Suprapubic skin (tissue), 4 donors: ENCODE measurements at regions not wholly inside any gene's neighbourhood (a gene's known extent, or its start where the extent isn't known, plus 50 kb on each side); places are given as distances from the start of the nearest gene placed in this dataset.

ENCODE experiments used
- DNase-seq, 2 donors: peaks; one replicate each; pipeline ENCODE4 v3.0.0-alpha.2; 2019; ENCODE audit warnings: low spot score in 2 of 2
- H3K27ac ChIP-seq: fragments of 200-600 bp; sonication (generic); one replicate; pipeline ENCODE4 v1.5.1; 2019
- H3K27me3 ChIP-seq: fragments of 200-600 bp; sonication (generic); one replicate; pipeline ENCODE4 v1.5.1; 2019
- H3K36me3 ChIP-seq: fragments of 200-600 bp; sonication (generic); one replicate; pipeline ENCODE4 v1.5.1; 2019
- H3K4me1 ChIP-seq: fragments of 200-600 bp; sonication (generic); one replicate; pipeline ENCODE4 v1.5.1; 2019
- H3K4me3 ChIP-seq: fragments of 200-600 bp; sonication (generic); one replicate; pipeline ENCODE4 v1.5.1; 2019; ENCODE audit warnings: mild to moderate bottlenecking
- H3K9me3 ChIP-seq: fragments of 200-600 bp; sonication (generic); one replicate; pipeline ENCODE4 v1.5.1; 2019
- EP300 ChIP-seq: sonication (generic); formaldehyde crosslinking; IDR thresholded peaks from one replicate; pipeline ENCODE4 v1.6.1; 2017; ENCODE audit warnings: antibody characterized with exemption
- POLR2A ChIP-seq, 2 donors: fragments of 450-650 bp; IDR thresholded peaks; one replicate each; pipeline ENCODE4 v1.6.1; 2017; ENCODE audit warnings: antibody characterized with exemption in 2 of 2, mild to moderate bottlenecking in 2 of 2, moderate library complexity in 2 of 2
- POLR2AphosphoS5 ChIP-seq, 3 donors: sonication (generic); formaldehyde crosslinking; IDR thresholded peaks; one replicate each; pipeline ENCODE4 v1.6.1; 2017; ENCODE audit warnings: antibody characterized with exemption in 3 of 3
- WGBS: methylation state at CpG from one replicate; pipeline ENCODE4 v1.1.5; 2018; 5-methylcytosine and 5-hydroxymethylcytosine counted together
- TF ChIP-seq, protein P1 (sequence below), 2 donors: fragments of 200-600 bp in 1 of 2; fragments of 450-650 bp in 1 of 2; sonication (generic) in 1 of 2; IDR thresholded peaks; one replicate each; pipeline ENCODE4 v1.5.1; 2016 to 2019; ENCODE audit warnings: antibody characterized with exemption in 2 of 2, mild to moderate bottlenecking in 1 of 2, moderate library complexity in 1 of 2

DNA sequence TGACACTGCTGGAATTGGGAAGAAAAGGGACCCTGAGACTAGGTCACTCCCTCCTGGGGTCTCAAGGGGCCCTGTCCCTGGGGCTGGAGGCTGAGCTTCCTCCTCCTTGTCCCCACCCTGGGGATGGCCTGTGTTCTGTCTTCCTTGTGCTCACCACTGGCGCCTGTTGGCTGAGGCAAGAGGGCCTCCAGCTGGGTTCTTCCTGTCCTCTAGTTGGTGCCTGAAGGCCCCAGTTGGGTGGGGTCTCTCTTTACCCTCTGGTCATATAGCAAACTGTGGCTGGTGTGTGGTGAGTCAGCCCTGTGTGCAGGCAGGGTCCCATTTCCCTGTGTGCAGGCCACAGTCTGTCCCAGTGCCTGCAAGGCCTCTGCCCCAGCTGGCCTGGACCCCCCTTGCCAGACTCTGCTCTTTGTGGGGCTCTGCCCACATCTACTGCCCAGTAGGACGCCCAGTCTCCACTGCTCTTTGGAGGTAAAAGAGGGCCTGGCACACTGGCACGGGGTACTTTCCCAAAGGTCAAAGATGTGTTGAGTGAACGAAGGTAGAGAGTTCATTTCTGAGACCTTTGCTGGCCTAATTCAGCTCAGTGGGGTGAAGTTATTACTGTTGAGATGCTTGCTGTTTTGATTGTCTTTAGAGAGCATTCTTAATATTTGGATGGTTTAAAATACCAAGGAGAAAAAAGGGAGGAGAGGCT, 55.1 kb upstream of the CLDN5 start:
- no peak overlapping the region for H3K4me3 ChIP-seq
- no peak for DNase-seq
- no peaks in the 10 kb centered on the region for H3K36me3 ChIP-seq
- H3K27me3 ChIP-seq, result peaks cover 14% of the 10 kb centered on the region
- TF ChIP-seq POLR2A (IDR thresholded peaks at IDR 0.05) (no peak), EP300 (no peak), POLR2AphosphoS5 (IDR thresholded peaks at IDR 0.05) (no peak)
- TF ChIP-seq, protein P1, sequence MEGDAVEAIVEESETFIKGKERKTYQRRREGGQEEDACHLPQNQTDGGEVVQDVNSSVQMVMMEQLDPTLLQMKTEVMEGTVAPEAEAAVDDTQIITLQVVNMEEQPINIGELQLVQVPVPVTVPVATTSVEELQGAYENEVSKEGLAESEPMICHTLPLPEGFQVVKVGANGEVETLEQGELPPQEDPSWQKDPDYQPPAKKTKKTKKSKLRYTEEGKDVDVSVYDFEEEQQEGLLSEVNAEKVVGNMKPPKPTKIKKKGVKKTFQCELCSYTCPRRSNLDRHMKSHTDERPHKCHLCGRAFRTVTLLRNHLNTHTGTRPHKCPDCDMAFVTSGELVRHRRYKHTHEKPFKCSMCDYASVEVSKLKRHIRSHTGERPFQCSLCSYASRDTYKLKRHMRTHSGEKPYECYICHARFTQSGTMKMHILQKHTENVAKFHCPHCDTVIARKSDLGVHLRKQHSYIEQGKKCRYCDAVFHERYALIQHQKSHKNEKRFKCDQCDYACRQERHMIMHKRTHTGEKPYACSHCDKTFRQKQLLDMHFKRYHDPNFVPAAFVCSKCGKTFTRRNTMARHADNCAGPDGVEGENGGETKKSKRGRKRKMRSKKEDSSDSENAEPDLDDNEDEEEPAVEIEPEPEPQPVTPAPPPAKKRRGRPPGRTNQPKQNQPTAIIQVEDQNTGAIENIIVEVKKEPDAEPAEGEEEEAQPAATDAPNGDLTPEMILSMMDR (IDR thresholded peaks at IDR 0.05), result no peak
- H3K9me3 ChIP-seq, result no peaks in the 10 kb centered on the region
- no peak overlapping the region for H3K27ac ChIP-seq
- H3K4me1 ChIP-seq, result peaks cover 8% of the 10 kb centered on the region
- WGBS, result 68% methylated on average over 4 of the region's 4 CpGs

DNA sequence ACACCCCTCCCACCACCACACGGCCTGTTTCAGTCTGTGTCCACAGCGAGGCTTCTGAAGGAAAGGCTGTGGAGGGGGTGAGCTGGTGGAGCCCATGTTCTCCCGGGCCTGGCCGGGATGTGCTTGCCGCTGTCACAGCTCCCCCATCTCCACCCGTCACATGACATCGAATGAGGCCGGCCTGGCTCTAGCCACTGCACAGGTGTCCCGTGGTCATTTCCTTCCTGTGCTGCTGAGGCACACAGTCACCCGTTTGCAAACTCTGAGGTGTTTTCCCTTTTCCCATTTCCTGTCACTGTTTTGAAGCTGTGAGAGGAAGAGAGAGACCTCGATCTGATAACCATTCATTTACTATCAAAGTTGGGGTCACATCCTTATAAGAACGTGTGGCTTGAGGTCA, 55.7 kb upstream of the CLDN5 start:
- Histone ChIP-seq H3K36me3 (no peaks in the 10 kb centered on the region), H3K4me3 (no peak overlapping the region), H3K4me1 (peaks cover 8% of the 10 kb centered on the region), H3K9me3 (no peaks in the 10 kb centered on the region), H3K27ac (no peak overlapping the region), H3K27me3 (peaks cover 12% of the 10 kb centered on the region)
- TF ChIP-seq POLR2AphosphoS5 (IDR thresholded peaks at IDR 0.05) (no peak), POLR2A (IDR thresholded peaks at IDR 0.05) (no peak), EP300 (no peak)
- TF ChIP-seq, protein P1 (IDR thresholded peaks at IDR 0.05), result no peak
- DNase-seq, result no peak
- 53% methylated on average over 12 of the region's 12 CpGs for WGBS

DNA sequence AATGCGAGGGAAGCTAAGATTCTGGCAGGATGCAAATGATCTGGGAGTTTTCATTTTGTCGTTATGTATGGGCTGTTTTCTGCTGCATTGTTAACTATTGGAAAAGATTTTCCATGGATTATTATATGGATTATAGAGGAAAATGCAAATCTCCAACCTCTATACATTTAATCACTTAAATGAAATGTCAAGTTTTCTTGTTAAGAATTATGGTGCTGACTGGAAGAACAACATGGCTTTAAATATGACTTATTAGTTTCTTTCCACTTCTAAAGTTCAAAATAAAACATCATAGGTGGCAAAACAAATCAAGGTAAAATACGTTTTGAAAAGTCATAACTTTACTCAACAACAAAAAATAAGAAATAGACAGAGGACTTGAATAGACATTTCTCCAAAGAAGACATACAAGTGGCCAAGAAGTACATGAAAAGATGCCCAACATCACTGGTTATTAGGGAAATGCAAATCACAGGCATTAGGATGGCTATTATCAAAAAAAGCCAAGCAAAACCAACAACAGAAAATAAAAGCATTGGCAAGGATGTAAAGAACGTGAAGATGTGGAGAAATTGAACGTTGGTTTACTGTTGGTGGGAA, 56.2 kb upstream of the CLDN5 start:
- Histone ChIP-seq H3K36me3 (no peaks in the 10 kb centered on the region), H3K9me3 (no peaks in the 10 kb centered on the region), H3K27me3 (peaks cover 12% of the 10 kb centered on the region), H3K27ac (no peak overlapping the region), H3K4me3 (no peak overlapping the region), H3K4me1 (peaks cover 8% of the 10 kb centered on the region)
- TF ChIP-seq POLR2AphosphoS5 (IDR thresholded peaks at IDR 0.05), result no peak
- TF ChIP-seq POLR2A (IDR thresholded peaks at IDR 0.05), result no peak
- TF ChIP-seq, protein P1 (IDR thresholded peaks at IDR 0.05), result no peak
- TF ChIP-seq EP300, result no peak
- WGBS, result 83% methylated on average over 5 of the region's 5 CpGs
- DNase-seq, result no peak

DNA sequence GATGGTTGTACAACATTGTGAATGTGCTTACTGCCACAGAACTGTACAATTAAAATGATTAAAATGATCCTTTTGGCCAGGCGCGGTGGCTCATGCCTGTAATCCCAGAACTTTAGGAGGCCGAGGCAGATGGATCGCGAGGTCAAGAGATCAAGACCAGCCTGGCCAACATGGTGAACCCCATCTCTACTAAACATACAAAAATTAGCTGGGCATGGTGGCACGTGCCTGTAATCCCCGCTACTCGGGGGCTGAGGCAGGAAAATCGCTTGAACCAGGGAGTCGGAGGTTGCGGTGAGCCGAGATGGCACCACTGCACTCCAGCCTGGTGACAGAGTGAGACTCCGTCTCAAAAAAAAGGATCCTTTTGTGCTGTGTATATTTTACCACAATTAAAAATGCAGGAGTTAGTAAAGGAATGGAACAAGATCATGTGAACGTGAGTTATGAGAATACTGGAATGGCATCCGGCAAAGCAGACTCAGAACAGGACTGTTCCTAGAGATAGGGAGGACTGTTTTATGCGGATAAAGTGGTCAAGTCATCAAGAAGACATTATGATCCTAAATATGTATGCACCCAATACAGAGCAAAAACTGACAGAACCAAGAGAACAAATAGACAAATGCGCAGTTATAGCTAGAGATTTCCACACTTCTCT, 58.0 kb upstream of the CLDN5 start:
- WGBS, result 91% methylated on average over 17 of the region's 17 CpGs
- no peaks in the 10 kb centered on the region for H3K36me3 ChIP-seq
- DNase-seq, result no peak

More for the DNA sequence above, 58.0 kb upstream of the CLDN5 start:
- no peak for TF ChIP-seq POLR2AphosphoS5 (IDR thresholded peaks at IDR 0.05)
- TF ChIP-seq POLR2A (IDR thresholded peaks at IDR 0.05), result no peak
- TF ChIP-seq EP300, result no peak
- TF ChIP-seq, protein P1 (IDR thresholded peaks at IDR 0.05), result no peak
- Histone ChIP-seq H3K27me3 (peaks cover 6% of the 10 kb centered on the region), H3K4me1 (peaks cover 2% of the 10 kb centered on the region), H3K27ac (no peak overlapping the region), H3K4me3 (no peak overlapping the region), H3K9me3 (no peaks in the 10 kb centered on the region)
